GM19240 (cell line): ENCODE measurements at regions not wholly inside any gene's neighbourhood (a gene's known extent, or its start where the extent isn't known, plus 50 kb on each side); places are given as distances from the start of the nearest gene placed in this dataset.

Experiments
- DNase-seq: peaks from one replicate; pipeline ENCODE4 v3.0.0; 2011; ENCODE audit warnings: low spot score; ENCODE audit not compliant: insufficient read length

GRCh38 chr7:13414661-13415107 lies 574.8 kb downstream of the ETV1 start:
- no peak for DNase-seq

DNA sequence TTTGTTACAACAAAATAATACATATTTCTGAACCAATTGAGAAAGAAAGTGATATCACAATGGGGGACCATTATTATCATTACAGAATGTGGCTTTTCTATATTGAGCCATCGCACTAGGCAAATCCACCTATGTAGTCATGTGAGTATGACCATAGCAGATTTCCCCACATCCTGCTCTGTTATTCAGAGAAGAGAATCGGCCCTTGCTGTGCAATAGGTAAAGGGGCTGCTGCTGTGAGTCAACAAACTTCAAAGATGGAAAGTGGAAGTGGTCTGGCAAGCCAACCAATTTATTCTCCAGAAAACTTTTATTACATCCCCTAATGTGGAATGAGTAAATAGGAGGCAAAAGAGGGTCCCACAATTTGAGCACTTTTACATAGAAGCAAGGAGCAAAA lies 573.4 kb downstream of the ETV1 start:
- DNase-seq: no peak

DNA sequence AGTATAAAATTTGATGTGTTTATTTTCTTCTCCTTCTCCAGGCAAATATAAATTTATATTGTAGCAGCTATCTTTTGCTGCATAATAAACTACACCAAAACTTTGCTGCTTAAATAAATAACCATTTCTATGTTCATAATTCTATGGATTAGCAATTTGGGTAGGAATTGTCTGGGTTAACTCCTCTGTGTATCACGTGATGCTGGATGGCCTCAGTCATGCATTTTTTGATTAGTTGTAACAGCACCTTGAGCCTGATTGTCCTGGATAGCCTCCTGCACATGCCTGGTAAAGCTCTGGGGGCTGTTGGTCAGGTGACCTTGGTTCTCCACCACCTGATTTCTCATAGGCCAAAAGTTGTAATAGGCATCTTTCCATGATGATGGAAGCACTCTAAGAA lies 572.9 kb downstream of the ETV1 start:
- no peak for DNase-seq

DNA sequence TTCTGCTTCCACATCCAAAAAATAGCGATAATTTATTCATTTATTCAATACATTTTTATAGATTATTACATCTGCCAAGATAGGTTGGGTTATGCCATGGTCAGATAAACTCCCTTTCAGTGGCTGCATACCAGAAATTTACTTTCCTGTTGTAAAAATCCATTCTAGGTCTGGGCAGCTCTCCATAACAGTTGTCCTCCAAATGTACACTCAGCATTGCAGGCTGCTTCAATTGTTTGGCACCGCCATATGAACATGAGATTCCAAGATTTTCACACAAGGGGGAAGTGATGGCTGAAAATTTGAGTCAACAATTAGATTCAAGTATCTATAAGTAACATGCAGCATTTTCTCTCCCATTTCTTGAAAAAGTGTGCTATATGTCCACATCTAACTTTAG lies 568.7 kb downstream of the ETV1 start:
- no peak for DNase-seq

GRCh38 chr7:13421776-13422175 lies 567.7 kb downstream of the ETV1 start:
- no peak for DNase-seq

DNA sequence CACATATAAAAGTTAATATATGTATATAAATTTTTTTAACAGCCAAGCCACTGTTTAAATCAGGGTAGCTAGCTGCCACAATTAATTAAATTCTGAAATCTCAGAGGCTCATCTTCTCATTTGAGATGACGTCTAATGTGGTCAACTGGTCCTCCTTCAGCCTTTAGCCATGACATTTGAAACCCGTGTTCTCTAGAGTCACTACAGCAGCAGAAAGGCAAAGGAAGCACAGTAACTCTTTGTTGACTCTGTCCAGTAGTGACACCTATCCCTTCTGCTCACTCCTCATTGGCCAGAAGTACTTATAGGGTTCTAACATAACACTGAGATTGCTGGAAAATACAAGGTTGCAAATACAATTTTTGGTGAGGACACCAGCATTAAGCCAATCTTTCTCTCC lies 555.5 kb downstream of the ETV1 start:
- DNase-seq: no peak

DNA sequence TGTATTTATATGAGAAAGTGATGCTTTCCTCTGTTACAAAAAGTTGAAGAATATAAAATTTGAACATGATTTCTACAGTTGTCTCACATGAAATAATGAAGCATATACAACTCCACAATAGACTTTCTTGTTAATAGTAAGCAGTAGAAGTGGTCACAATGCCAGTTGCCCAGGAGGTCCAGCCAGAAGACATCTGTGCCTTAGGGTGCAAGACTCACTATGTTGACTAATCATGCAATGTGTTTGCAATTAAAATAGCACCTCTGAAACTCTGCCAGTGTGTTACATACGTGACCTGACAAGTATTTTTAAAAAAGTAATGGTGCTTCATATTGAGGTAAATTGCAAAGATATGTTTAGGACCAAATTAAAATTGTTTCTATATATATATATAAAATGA lies 547.2 kb downstream of the ETV1 start:
- DNase-seq: no peak

DNA sequence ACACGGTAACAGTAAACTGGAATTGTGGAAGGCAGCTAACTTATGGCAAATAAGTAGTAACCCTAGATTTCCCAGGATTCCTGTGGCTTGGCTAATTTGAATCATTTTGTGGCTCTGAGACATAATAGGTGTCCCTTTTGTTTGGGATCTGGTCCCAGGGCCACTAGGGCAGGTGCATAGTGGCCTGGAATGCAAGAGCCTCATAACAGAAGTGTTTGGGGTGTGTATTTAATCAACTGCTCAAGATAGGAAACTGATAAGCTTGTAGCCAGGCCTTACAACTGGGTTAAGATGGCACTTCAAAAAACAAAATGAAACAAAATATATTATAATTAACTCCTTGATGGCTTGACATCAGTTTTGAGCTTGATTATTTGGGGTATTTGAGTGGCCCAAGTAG lies 541.8 kb downstream of the ETV1 start:
- DNase-seq: no peak

DNA sequence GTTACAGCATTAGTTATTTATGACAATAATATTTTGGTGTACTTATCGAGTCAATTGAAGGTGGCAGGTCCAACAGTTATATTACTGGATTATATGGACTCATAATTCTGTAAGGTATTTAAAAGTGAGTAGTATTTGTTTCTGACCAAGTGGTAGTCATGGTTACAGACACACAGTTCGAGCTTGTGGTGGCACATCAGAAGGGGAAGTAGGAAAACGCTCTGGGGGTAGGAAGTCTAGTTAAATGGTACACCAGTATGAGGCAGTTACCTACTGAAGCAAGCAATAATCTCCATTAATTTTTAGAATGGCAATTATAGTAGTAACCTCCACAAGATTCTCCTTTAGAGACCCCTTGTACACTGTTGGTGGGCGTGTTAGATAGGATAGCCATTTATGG lies 541.2 kb downstream of the ETV1 start:
- DNase-seq: no peak

DNA sequence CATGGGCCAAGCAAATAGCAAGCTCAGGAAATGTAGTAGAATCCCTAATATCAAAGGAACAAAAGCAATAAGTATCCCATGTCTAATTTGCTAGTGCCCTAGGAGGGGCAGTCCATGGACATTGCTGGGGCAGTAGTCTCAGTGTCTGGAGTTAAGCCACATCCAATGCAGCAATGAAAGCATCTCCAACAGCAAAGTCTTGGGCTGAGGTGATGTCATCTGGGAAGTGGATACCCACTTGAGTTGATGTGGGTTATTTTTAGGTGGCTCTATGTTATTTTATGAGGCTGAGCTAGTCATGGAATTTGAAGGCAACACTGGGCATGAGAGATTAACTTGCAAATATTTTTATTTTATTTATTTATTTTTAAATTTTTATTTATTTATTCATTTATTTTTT lies 540.0 kb downstream of the ETV1 start:
- DNase-seq: no peak

DNA sequence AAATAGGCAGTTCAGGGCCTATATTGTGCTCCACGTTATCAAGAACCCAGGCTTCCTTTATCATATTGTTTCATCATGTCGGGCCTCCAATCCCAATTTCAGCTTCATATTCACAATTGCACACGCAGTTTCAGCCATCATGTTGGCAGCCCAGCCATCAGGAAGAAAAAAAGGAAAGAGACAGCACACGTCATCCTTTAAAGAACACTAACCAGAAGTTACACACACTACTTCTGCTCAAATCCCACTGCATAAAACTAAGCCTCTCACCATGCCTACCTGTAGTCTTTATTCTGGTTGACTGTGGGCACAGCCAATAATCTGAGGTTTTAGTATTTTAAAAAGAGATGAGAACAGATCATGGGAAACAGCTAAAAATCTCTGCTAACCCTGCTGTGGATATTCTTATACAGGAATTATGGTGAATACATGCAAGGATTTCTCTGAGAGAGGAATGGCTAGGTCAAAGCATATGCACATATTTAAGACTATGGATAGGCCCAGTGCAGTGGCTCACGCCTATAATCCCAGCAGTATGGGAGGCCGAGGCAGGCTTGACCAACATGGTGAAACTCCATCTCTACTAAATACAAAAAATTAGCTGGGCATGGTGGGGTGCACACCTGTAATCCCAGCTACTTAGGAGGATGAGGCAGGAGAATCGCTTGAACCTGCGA lies 534.4 kb downstream of the ETV1 start:
- DNase-seq: peak; percentile 0

- DNase-seq: no peak
These were observed 531.7 kb downstream of the ETV1 start for GRCh38 chr7:13457790-13458189.

DNA sequence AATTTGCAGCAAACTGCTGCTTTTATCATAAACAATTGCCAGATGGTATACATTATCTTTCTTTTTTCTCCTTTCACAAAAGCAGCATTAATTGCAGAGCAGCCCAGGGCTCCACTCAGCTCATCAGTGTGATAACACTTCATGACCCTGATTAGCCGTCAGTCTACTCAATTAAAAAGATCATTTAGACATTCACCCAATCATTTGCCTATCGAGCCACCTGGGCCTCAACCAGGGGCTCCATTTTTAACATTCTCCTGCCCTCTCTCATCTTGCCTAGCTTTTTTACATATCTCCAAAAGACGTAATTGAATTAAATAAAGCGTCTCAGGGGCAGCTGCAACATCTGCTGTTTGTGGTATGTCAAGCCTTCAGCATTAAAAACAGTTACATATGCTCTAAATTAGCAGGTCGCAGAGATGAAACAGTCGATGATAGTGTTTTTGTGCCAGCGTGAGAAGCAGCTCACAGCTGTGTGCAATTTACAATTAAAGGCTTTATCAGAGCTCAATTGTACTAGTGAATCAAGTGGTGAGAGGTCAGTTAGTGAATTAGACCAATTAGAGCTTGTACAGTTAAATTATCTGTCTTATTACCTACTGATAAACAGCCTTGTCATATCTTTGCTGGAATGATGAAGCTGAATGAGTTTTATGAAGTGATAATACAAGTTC lies 522.5 kb downstream of the ETV1 start:
- DNase-seq: no peak

- DNase-seq: no peak
These were observed 512.5 kb downstream of the ETV1 start for GRCh38 chr7:13476881-13477444.

- DNase-seq: no peak
These were observed 500.1 kb downstream of the ETV1 start for GRCh38 chr7:13489386-13489785.

DNA sequence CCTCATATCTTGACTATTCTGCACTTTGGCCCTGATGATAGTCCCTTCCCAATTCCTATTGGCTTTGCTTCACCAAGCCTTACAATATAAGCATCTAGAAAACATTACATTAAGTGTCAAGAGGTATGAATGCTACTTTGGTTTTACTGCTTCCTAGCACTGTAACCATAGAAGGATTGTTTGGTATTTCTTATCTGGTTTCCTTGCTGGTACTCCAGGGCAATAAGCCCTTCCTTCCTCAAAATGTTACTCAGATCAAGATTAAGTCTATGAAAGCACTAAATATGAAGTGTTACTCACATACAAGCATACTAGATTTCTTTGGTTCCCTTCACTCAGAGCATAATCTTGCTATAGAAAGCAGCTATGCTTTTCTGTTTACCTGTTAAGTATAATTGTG lies 492.5 kb downstream of the ETV1 start:
- no peak for DNase-seq

DNA sequence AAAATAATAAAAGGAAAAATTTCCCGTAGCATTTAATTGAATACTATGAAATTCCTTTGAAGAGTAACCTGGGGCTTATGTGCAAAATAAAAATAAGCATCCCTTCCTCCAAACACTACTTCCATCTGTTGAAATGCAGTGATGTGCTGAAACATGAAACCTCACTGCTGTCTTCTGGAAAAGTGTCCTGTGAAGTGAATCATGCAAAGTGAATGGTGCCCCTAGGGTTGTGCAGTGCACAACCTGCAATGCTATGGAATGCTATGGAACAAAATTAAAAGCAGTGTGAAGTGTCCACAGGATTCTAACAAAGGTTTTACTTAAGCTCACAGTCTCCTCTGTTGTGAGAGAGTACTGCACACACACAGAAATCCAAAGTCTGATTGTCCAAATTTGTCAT lies 480.9 kb downstream of the ETV1 start:
- DNase-seq: no peak

DNA sequence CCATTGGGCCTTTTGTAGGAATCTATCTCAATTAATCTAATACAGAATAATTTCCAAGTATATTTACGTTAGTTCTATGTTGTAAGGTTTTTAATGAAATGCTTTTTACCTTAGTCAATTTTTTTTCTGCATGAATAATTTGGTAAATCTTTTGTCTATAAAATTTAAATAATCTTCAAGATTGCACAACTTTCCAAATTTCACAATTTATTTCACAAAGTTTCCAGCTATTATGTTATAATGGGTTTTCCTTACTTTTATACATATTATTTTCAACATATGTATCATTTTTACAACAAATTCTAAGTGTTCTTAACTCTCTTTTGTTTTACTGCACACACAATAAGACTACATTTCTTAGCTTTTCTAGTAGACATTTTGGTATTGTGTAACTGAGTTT lies 470.7 kb downstream of the ETV1 start:
- DNase-seq: no peak

GRCh38 chr7:13524076-13524475 lies 465.4 kb downstream of the ETV1 start:
- no peak for DNase-seq

DNA sequence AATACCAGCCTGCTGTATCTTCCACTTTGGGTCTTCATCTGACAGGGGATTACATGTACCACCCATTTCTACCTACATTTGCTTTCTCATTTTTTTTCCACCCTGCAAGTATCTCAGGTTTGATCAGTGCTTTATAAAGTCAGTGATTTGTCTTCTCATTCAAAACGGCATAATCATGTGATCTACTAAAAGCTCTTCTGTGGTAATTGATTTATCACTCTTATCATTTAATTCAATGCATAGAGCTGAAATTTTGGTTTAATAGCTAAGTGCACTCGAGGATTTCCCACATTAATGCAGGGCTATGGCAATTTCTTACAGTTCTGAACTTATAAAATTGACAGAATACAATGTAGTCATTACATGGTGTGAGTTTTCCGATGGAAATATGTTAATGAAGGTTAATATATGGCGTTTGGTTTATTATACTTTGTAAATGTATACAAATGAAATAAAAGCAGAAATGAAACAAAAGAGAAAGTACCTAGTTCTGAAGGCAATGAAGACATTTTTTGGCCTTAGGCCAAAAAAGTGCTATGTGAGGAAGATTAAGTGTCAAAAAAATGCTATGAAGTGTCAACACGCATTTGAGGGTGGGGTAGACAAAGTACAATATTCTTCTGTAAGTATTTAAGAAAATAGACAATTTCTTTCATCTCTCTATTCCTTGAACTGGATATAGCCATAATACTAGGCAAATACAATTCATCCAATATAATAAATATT lies 457.3 kb downstream of the ETV1 start:
- DNase-seq: no peak

- DNase-seq: no peak
These were observed 450.8 kb downstream of the ETV1 start for GRCh38 chr7:13538669-13539068.

- DNase-seq: no peak
These were observed 449.0 kb downstream of the ETV1 start for GRCh38 chr7:13540429-13540828.
